GM21381 (cell line): ENCODE measurements at regions not wholly inside any gene's neighbourhood (a gene's known extent, or its start where the extent isn't known, plus 50 kb on each side); places are given as distances from the start of the nearest gene placed in this dataset.

Experiments
- ATAC-seq: cut with Tn5 transposase; IDR thresholded peaks from one replicate; pipeline ENCODE4 v1.9.1; 2021; ENCODE audit warnings: mild to moderate bottlenecking, moderate library complexity; ENCODE audit not compliant: unreplicated experiment

DNA sequence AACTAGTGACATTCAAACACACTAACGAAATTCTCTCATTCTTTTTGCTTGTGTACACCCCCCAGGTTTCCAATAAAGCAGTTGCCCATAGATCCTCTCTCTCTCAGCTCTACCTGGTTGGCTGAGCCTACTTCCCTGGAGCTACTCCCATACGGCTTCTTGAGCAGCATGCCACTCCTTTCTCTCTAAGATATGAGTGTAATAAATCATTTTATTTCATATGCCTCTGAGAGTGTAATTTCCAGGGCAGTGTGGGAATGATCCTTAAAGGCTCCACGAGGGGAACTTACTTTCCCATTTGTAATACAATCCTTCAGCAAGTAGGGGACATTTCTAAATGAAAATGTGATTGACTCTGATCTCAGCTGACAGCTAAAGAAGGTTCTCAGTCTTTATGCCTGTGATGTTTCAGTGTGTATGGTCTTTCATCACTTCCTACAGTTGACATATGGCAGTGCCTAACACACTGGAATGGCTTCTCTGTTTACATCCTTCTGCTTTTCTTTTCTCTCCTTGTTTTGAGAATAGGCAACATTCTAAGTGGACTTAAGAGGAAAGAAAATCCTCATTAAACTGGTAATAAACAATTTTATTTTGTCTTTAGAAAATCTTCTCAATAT is 1194.3 kb upstream of the CDH8 start:
- ATAC-seq: no peak

DNA sequence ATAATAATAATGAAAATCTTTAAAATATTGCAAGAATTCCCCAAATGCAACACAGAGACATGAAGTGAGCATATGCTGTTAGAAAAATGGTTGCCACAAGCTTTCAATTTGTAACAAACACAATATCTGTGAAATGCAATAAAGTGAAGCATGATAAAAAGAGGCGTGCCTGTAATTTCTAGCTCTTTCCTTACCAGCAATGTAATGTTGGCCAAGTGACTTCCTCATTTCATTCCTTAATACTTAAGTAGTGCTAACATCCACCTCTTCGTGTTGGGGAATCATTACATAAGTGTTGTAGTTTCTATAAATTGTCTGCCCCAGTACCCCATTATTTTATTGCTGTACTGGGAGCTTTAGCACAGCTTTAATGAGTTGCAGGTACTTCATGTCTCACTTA is 1192.0 kb upstream of the CDH8 start:
- no peak for ATAC-seq

DNA sequence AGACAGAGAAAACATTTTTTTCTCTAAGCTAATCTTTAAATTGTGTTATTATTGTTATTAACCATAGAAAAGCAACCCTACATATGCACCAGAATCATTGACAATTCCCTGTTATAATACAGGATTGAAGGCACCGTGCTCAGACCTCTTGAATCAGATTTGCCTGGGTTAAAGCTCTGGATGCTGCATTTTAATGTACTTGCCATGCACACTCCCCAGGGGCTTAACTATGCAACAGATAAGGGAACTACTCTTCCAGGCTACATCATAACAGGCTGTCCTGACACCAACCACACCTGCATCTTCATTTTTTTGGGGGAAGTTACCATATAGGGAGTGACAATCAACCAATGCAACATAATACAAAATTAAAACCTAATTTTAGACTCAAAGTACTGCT is 1187.6 kb upstream of the CDH8 start:
- no peak for ATAC-seq

DNA sequence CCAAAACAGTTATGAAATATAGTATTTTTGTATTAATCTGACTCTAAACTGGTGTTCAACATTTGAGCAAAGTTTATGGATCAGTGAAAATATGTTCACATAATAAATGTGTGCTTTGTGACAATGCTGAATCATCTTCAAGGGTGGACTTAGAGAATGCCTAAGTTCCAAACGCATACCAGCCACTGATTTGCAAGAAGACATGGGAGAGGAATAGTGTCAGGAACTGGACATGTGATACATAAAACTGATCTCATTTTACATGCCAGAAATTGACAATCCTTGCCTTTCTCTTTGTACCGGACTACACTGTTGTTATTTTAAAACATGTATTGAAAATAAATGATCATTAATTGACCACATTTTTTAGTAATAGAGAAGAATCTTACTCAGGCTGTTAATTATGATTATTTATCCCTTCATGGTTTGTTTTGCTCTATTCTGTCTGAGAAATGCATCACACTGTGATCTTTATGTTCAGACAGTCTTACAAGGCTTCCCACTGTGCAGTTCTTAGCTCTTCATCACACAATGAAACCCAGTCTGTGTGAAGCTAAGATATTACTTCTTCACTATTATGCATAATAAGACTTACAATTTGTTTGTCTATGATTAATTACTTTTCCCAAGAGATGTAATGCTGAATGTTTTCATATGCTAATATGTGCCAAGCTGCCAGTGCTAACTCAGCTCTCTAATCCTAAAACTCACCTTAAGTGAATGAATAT is 1180.6 kb upstream of the CDH8 start:
- no peak for ATAC-seq

DNA sequence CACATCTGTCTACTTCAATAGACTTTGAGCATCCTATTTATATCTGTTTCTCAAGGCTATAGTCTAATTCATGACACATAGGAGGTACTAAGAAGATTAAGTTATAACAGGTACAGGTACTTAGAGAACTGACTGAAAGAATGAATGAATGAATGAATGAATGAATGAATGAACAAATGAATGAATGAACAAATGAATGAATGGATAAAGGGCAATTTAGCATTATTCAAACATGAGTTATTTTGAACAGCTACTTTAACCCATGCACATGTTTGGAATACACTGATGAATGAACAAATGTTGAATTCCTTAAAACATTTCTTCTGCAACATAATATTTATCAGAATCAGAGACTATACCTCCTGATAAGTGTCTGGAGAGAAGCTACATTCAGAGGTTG is 1165.6 kb upstream of the CDH8 start:
- no peak for ATAC-seq

DNA sequence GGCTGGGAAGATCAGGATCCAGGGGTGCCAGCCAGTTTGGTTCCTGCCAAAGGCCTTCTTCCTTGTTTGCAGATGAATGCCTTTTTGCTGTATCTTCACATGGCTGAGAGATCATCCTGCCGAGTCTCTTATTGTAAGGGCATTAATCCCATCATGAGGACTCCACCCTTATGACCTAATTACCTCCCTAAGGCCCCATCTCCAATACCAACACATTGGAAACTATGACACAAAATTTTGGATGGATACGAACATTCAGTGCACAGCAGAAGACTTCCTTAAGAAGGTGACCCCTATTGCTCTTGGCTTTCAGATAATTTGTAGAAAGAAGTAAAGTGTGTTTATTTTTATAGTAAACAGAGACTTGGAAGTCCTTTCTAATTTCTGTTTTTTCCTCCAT is 1164.7 kb upstream of the CDH8 start:
- ATAC-seq: no peak

DNA sequence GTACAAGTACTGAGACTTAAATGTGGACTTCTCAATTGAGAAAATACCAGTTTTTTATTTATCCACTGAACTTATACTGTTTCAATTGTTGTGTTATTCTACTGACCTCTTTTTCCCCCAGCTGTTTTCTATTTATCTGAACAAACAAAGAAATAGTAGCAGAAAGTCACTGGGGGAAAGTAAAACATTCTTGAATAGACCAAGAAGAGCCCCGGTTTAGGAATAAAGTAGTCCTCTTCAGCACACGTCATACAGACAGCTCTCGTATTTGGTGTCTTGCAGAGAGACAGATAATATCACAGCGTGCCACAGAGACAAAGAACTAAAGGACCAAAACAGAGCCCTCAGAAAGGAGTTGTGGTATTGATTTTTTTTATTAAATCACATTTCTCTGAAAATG is 1159.1 kb upstream of the CDH8 start:
- no peak for ATAC-seq

DNA sequence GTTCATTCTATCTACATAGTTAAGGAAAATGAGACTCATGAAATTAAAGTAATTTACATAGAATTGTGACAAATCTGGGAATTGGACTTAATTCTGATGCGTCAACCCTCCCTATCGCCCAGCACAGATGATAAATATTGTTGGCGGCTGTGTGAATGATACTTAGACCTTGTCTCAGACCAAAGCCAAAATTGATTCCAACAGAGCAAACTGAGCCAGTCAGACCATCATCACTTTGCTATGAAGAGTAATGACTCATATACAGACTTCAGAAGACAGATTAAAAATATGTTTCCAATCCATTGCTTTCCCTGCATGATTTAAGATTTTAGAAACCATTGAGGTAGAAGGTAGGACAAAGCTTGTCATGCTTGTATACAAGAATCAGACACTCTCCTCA is 1156.7 kb upstream of the CDH8 start:
- no peak for ATAC-seq

DNA sequence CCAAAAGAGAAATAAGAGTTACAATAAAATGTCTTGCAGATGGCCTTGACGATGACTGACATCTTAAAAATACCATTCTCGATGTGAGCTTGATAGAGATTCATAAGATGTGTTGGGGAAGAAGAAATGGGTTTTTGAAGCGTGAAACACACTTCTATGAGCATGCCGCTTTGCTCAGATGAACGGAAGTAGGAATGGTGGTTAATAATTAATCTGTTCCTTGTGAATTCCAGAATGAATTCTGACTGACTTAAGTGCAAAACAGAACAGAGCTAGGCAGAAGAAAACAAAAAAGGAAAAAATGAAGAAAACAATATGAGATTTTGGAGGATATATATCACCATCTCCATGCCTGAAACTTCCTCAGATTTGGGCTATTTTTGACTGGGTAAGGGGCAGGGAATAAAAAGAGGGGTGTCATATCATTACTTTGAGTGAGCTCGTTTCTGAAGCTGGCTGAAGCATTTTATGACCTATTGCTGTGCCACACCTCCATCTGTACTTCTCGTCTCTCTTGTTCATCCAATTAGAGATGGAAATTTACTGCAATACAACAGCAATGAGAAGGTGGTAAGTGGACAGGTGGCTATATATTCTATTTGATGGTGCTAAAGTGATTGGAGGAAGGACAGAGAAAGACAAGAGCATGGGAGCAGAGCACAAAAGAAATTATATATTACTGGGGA is 1152.0 kb upstream of the CDH8 start:
- ATAC-seq: no peak

DNA sequence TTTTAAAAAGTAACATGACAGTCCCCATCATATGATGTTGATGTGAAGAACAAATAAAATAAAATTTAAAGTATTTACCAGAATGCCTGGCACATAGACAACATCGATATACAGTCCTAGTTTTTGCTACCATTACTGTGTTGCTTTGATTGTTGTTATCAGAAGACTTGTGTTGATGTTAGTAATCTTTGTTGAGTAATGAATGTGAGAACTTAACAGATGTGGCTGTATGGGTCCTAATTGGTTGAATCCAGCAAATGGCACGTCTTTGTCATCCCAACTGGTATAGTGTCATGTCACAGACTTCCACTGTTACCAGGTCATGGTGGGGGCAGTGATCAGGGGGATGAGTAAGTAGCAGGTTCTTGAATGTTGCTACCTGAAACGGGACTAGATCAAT is 1151.4 kb upstream of the CDH8 start:
- ATAC-seq: no peak

DNA sequence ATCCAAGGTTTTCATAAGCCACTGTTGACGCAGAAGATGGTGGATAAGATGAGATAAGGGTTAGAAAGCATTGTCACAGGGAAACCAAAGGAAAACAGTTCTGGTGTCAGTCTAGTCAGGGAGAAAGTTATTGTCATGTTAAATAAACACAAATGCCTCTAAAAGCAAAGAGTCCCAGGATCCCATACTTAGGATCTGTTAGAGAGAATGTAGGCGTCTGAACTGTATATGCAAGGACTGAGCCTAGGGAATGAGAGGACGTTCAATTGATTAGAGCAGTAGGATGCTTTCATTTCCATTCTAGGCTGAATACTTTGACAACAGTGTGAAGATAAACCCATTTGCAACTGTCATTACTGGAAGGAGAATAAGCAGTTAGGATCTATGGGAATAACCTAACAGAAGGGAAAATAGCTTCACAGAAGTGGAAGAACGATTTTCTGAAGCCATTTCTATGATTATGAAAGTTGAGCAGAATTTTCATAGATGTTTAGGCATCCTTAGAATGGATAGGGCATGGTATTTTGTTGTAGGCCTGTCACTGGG is 1149.1 kb upstream of the CDH8 start:
- ATAC-seq: no peak

DNA sequence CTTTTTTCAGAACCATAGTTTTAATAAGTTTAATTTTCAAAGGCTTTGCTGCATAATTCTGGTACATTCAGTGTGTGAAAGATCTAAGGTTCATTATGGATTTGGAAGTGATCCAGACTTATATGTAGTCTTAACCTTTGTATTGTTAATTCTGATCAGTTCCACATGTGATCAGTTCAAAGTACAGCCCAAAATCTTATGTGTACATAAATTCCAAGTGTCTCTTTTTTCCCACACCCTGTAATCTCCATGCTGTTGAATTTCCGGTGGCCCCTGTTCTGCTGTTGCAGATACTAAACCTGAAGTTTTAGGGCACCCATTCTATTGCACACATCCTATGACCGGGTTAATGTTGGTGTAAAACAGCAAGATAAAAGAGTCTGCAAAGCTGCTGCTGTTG is 1147.5 kb upstream of the CDH8 start:
- ATAC-seq: no peak

DNA sequence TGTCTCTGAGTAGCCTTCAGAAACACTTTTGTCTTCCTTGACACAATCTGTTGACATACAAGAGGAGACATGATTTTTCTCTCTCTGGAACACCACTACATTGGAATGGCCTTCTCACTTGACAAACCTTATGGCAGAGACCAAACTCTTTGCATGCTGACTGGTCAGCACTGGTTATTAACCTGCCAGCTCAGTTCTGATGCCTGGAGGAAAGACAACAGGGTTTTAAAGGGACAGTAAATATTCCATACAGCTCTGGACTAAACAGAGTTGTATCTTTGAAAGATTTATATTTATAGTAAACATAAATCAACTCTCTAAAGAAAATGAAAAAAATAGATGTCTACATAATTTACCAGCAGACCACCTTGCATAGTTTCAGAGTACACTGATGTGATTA is 1139.1 kb upstream of the CDH8 start:
- ATAC-seq: no peak

DNA sequence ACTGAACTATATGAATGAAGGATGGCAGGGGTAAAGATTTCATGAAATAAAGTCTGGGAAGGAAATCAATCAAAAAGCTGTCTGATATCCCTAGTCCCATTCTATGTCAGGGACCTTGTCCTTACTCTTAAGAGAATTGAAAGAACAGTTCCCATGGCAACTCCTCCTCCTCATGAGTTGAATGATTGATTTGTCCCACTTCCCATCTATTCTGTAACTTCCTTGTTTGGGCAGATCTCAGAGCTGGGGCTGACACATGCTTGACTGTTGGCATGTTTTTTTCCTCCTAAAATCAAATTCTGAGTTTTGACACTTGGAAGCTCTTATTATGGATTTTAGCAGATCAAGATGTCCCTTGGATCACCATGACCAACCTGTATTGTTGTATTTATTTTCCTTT is 1138.6 kb upstream of the CDH8 start:
- ATAC-seq: no peak

DNA sequence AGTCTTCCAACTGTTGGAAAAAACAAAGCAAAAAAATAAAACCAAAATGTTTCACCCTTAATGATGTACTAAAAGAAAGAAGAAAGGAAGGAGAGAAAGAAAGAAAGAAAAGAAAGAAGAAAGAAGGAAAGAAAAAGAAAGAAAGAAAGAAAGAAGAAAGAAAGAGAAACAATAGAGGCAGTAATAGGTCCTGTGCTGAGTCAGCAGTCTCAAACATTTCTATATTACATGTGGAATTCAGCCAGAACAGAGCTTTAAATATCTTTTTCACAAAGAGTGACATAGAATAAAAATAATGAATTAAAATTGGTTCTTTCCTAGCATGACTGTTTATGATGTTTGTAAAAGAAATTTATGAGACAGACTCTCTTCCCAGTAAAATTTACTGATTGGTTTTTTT is 1135.3 kb upstream of the CDH8 start:
- ATAC-seq: no peak

DNA sequence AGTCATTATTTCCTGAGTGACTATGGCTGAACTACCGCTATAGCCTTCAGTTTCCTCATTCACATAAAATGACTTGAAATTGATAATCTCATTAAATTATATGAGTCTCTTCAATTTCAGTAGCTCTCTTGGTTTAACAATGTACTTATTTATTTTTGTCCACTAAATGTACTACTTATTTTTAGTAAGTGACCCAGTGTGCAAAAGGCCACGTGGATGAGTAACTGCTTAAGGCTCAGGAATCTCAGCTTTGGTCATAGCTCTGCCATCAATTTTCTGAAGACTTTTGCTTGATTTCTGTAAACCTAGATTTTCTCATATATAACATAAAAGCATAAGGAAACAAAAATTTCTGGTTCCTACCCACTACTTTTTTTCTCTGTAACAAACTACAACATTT is 1132.9 kb upstream of the CDH8 start:
- no peak for ATAC-seq

DNA sequence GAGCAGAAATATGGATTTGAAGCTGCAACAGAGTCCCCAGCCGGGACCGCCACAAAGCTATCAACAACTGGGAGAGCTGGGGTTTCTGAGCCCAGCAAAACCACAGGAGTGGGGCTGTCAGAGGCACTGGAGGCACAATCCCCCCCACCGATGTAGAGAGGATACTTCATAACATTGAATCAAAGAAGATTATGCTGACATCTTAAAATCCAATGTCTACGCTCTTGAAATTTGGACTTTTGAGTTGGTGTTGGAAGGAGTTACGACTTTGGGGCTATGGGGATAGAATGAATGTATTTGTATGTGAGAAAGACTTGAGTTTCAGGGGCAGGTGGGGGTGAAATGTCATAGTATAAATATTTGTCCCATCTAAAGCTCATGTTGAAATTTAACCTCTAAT is 1121.6 kb upstream of the CDH8 start:
- no peak for ATAC-seq

DNA sequence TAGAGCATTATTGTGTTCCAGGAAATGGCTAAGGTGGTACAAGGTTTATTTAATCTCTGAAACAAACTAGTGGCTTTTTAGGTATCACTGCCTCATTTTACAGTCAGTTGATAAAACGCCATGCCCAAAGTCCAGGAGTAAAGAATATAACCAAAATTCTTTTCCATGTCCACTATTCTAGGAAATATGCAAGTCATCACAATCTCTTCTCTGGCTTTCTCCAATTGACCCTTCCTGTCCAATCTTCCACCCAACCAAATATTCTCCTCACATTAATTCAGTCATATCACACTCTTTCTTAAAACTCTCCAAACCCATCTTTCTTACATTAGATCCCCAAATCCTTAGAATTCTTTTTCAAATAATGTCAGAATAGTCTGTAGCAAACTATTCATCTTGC is 1110.0 kb upstream of the CDH8 start:
- no peak for ATAC-seq

DNA sequence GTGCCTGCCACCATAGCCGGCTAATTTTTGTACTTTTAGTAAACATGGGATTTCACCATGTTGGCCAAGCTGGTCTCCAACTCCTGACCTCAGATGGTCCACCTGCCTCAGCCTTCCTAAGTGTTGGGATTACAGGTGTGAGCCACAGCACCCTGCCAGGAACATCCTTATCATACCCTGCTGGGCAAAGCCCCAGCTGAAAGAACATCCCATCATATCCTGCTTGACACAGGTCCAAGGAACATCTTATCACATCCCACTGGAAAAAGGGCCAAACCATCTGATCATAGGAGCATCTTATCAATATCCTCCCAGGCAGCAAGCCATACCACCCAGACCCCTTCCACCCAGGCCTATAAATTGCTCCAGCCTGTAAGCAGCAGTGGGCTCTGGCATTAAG is 1109.2 kb upstream of the CDH8 start:
- no peak for ATAC-seq

DNA sequence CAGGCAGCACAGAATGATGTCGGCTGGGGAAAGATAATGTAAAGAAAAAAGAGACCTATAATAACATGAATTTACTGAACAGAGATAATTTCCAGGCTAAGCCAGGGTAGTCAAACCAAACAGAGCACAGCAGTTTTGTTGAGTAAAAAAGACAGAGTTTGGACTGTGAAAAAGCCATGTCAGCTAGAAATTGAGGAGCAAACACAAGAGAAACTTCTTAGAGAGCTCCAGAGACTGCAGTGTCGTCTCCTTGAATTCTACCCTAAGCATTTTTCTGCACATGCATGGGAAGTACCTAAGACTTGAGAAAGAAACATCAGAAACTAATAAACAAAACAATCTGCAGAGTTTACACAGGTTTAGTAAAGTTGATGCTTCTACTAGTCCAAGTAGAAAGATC is 1098.8 kb upstream of the CDH8 start:
- ATAC-seq: no peak

DNA sequence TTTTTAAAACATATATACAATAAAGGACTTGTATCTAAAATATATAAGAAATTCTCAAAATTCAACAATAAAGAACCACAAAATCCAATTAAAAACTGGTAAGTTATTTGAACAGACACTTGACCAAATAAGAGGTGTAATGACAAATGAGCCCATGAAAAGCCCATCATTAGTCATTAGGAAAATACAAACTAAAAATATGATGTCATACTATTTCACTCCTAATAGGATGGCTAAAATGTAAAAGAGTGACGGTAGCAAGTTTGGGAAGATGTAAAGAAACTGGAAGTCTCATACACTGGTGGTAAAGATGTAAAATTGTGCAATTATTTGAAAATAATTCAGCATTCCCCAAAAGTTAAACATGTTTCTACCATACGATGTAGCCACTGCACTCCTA is 1095.3 kb upstream of the CDH8 start:
- no peak for ATAC-seq

DNA sequence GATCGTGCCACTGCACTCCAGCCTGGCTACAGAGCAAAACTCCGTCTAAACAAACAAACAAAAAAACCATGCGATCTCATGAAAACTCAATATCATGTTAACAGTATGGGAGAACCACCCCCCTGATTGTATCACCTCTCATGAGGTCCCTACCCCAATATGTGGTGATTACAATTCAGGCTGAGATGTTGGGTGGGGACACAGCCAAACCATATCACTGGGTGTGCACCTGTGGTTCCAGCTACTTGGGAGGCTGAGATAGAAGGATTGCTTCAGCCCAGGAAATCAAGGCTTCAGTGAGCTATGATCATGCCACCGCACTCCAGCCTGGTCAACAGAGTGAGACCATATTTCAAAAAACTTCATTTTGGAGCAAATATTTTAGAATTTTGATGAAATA is 1094.7 kb upstream of the CDH8 start:
- ATAC-seq: no peak
